ENCODE measurements at regions not wholly inside any gene's neighbourhood (a gene's known extent, or its start where the extent isn't known, plus 50 kb on each side); places are given as distances from the start of the nearest gene placed in this dataset.

GRCh38 chr11:62022211-62022610 is 54.8 kb upstream of the FTH1 start:
- H3K4me1 Mint-ChIP-seq (ENCODE audit: low read depth) = peaks cover 22% of the 10 kb centered on the region
- peaks cover 1 to 8% of the 10 kb centered on the region in 2 donors for H3K9me3 Mint-ChIP-seq
- peaks cover 3 to 4% of the 10 kb centered on the region in 2 donors for H3K36me3 Mint-ChIP-seq (ENCODE audit: insufficient read depth in 2 of 2)
- ATAC-seq (replicated peaks in 1 of 2) (no peak), DNase-seq (no peak)
- no peak overlapping the region for H3K4me3 Mint-ChIP-seq
- H3K27ac Mint-ChIP-seq = no peak overlapping the region
- H3K27me3 Mint-ChIP-seq (ENCODE audit: low read depth) = no peaks in the 10 kb centered on the region

DNA sequence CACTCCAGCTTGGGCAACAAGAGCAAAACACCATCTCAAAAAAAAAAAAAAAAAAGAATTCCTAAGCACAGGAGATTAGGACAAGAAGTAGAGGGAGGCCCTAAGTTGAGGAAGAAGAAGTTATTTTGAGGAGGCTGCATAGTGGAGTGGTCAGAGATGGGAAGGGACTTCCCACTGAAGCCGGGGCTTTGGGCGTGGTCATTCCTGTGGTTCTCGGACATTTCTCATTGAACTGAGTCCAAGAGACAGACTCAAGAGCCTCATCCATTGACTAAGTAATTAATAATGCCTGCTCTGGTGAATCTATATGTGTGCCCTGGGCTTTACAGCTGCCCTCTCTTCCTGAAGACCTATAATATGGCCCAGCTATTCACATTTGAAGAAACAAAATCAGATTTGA is 53.2 kb upstream of the FTH1 start:
- no peaks in the 10 kb centered on the region for H3K27me3 Mint-ChIP-seq (ENCODE audit: low read depth)
- DNase-seq (no peak), ATAC-seq (replicated peaks in 1 of 2) (no peak)
- H3K27ac Mint-ChIP-seq = no peak overlapping the region
- H3K4me3 Mint-ChIP-seq = no peak overlapping the region
- H3K4me1 Mint-ChIP-seq (ENCODE audit: low read depth) = peaks cover 17% of the 10 kb centered on the region
- peaks cover 3 to 4% of the 10 kb centered on the region in 2 donors for H3K36me3 Mint-ChIP-seq (ENCODE audit: insufficient read depth in 2 of 2)
- peaks cover 1 to 8% of the 10 kb centered on the region in 2 donors for H3K9me3 Mint-ChIP-seq

DNA sequence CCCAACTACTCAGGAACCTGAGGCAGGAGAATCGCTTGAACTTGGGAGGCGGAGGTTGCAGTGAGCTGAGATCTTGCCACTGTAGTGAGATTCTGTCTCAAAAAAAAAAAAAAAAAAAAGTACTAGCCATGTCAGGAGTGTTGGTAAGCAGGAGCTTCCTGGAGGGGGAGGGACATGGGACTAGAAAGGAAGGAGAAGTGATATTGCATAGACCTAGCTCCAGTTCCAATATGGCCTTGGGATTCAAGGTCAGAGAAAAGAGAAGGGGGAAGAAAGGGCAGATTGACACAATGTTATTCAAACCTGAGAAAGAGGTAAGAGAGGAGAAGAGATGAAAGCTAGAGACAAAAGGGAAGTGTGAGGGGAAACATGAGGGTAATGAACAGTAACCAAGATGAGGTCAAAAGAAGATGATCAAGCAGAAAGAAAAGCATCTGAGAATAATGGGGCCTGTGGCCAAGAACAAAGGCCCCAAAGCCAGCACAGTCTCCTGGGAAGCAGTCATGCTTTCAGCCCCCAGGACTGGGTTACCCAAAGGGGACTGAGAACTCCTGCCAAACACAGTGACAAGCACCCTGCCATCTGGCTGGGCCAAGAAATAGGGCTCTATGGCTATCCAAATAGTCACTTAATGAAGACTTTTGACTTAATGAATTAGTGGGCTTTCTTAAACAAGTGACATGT is 51.7 kb upstream of the FTH1 start:
- peaks cover 6% of the 10 kb centered on the region for H3K4me1 Mint-ChIP-seq (ENCODE audit: low read depth)

GRCh38 chr11:62017878-62018655 is 50.6 kb upstream of the FTH1 start:
- H3K27ac Mint-ChIP-seq = no peak overlapping the region
- no peaks in the 10 kb centered on the region for H3K27me3 Mint-ChIP-seq (ENCODE audit: low read depth)

More for the DNA sequence above, 51.7 kb upstream of the FTH1 start:
- DNase-seq = no peak
- H3K36me3 Mint-ChIP-seq (ENCODE audit: insufficient read depth in 2 of 2) = peaks cover 3 to 4% of the 10 kb centered on the region in 2 donors
- peaks cover 1 to 8% of the 10 kb centered on the region in 2 donors for H3K9me3 Mint-ChIP-seq
- no peak overlapping the region for H3K4me3 Mint-ChIP-seq
- H3K27me3 Mint-ChIP-seq (ENCODE audit: low read depth) = no peaks in the 10 kb centered on the region
- no peak for ATAC-seq (replicated peaks in 1 of 2)
- no peak overlapping the region for H3K27ac Mint-ChIP-seq

More at GRCh38 chr11:62017878-62018655, 50.6 kb upstream of the FTH1 start:
- Mint-ChIP-seq H3K36me3 (ENCODE audit: insufficient read depth in 2 of 2) (peaks cover 3 to 4% of the 10 kb centered on the region in 2 donors), H3K9me3 (peaks cover 1 to 8% of the 10 kb centered on the region in 2 donors), H3K4me1 (ENCODE audit: low read depth) (no peaks in the 10 kb centered on the region), H3K4me3 (no peak overlapping the region)
- ATAC-seq (replicated peaks in 1 of 2) (no peak), DNase-seq (no peak)
